ENCODE measurements at regions not wholly inside any gene's neighbourhood (a gene's known extent, or its start where the extent isn't known, plus 50 kb on each side); places are given as distances from the start of the nearest gene placed in this dataset.
"Not testable (repeated sequence)": the region's sequence is repeated elsewhere in the genome, so short reads cannot be mapped to it uniquely, and the experiment has no call there.

DNA sequence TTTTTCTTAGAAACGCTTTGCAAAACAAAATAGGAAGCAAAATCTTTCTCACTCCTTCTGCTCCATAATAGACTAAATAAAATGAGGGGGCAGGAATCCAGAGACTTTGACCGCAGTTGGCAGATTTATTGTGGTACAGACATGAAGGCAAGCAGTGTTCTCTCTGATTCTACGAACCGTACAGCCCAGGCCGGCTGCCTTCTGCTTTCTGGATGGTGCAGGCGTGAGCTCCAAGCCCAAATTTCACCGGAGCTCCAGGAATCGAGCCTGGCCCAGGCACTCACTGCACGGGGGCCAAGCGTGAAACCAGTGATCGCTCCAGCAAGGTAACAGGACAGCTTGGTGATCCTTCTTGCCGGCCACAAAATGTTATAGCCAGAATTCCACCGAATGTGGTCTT lies 202.9 kb downstream of the GOLGA6L6 start:
- TF ChIP-seq, protein P1, sequence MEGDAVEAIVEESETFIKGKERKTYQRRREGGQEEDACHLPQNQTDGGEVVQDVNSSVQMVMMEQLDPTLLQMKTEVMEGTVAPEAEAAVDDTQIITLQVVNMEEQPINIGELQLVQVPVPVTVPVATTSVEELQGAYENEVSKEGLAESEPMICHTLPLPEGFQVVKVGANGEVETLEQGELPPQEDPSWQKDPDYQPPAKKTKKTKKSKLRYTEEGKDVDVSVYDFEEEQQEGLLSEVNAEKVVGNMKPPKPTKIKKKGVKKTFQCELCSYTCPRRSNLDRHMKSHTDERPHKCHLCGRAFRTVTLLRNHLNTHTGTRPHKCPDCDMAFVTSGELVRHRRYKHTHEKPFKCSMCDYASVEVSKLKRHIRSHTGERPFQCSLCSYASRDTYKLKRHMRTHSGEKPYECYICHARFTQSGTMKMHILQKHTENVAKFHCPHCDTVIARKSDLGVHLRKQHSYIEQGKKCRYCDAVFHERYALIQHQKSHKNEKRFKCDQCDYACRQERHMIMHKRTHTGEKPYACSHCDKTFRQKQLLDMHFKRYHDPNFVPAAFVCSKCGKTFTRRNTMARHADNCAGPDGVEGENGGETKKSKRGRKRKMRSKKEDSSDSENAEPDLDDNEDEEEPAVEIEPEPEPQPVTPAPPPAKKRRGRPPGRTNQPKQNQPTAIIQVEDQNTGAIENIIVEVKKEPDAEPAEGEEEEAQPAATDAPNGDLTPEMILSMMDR (IDR thresholded peaks at IDR 0.05) = not testable (repeated sequence)
- TF ChIP-seq POLR2AphosphoS5 (IDR thresholded peaks at IDR 0.05); EP300 (IDR thresholded peaks at IDR 0.05); POLR2A (IDR thresholded peaks at IDR 0.05; ENCODE audit: low read depth): not testable (repeated sequence)
